Heart right ventricle (tissue), 16 donors: ENCODE measurements at regions not wholly inside any gene's neighbourhood (a gene's known extent, or its start where the extent isn't known, plus 50 kb on each side); places are given as distances from the start of the nearest gene placed in this dataset.
"Not testable (repeated sequence)": the region's sequence is repeated elsewhere in the genome, so short reads cannot be mapped to it uniquely, and the experiment has no call there.

Experiments used
- ATAC-seq, 8 donors: fragments of 200-7000 bp; cut with Tn5 transposase; one replicate each; pipeline ENCODE4 v1.9.1; 2020; ENCODE audit warnings: mild to moderate bottlenecking in 8 of 8, moderate library complexity in 8 of 8, moderate number of reproducible peaks in 1 of 8
- DNase-seq, 2 donors: peaks; one replicate each; pipeline ENCODE4 v3.0.0-alpha.2; 2020
- H3K27ac ChIP-seq, 10 donors: fragments of 200-600 bp; sonication (generic) in 2 of 10; one replicate each; pipeline versions ENCODE4 v1.5.0 to v1.8.0; 2020 to 2022; ENCODE audit warnings: mild to moderate bottlenecking in 3 of 10
- H3K27me3 ChIP-seq, 7 donors: fragments of 200-600 bp; one replicate each; pipeline ENCODE4 v1.8.0; 2021 to 2022; ENCODE audit warnings: mild to moderate bottlenecking in 2 of 7
- H3K36me3 ChIP-seq, 9 donors: fragments of 200-600 bp; sonication (generic) in 1 of 9; one replicate each; pipeline versions ENCODE4 v1.5.0 to v1.8.0; 2020 to 2022; ENCODE audit warnings: mild to moderate bottlenecking in 2 of 9
- H3K4me1 ChIP-seq, 9 donors: fragments of 200-600 bp; sonication (generic) in 1 of 9; one replicate each; pipeline versions ENCODE4 v1.5.0 to v1.8.0; 2020 to 2022; ENCODE audit warnings: mild to moderate bottlenecking in 4 of 9
- H3K4me3 ChIP-seq, 10 donors: fragments of 200-600 bp; sonication (generic) in 2 of 10; one replicate each; pipeline versions ENCODE4 v1.5.0 to v1.8.0; 2020 to 2022; ENCODE audit warnings: mild to moderate bottlenecking in 7 of 10, moderate library complexity in 2 of 10
- H3K9me3 ChIP-seq, 11 donors: fragments of 200-600 bp in 10 of 11; sonication (generic) in 2 of 11; one replicate each; pipeline versions ENCODE4 v1.5.0 to v1.8.0; 2013 to 2022; ENCODE audit warnings: mild to moderate bottlenecking in 2 of 11, control low read depth in 1 of 11, moderate library complexity in 1 of 11
- WGBS, 2 donors: extraction: QIAGEN DNeasy Blood & Tissue Kit; methylation state at CpG; one replicate each; pipeline ENCODE4 v1.1.7; 2013; ENCODE audit warnings: inconsistent platforms in 1 of 2; 5-methylcytosine and 5-hydroxymethylcytosine counted together
- intact Hi-C, 10 donors: fragments of 100-400 bp; cut with DNase I; formaldehyde crosslinking; loops; one replicate each; pipeline versions ENCODE4 v1.11.1 to v1.14.2; 2022
- TF ChIP-seq, protein P1 (sequence below), 9 donors: fragments of 200-600 bp; sonication (generic) in 2 of 9; IDR thresholded peaks; one replicate each; pipeline versions ENCODE4 v1.5.0 to v1.8.0; 2021 to 2022; ENCODE audit warnings: antibody characterized with exemption in 9 of 9, mild to moderate bottlenecking in 5 of 9, moderate library complexity in 1 of 9
- donor health status: Arrhythmogenic right ventricular cardiomyopathy.
- donor health status: ischemic (EF 13 %, LVEDD 7.1; RV severe dilation, severe dysfunction).
- donor health status: healthy with polysubstance abuse.
- donor health status: DM: no; HTN: yes; CAD: no.
- donor health status: DM: no; HTN: no; CAD: no.
- donor health status: ischemic (EF 25% LVEDD 6.9; RV normal size, moderate dysfunction).
- donor health status: ischemic (EF 25% LVEDD 5.7; RV mildly dilated, moderate dysfunction).
- donor health status: healthy.
- donor health status: DM: yes; HTN: yes; CAD: no.
- donor health status: Ischemic cardiomyopathy.
- donor health status: ischemic (EF 35%, LVEDD 5.7; RV mildly dilated, moderate dysfunction).
- donor health status: nonischemic (EF 11% LVEDD 7.7; RV severe dilation, severe dysfunction).
- donor health status: DM: yes; HTN: yes; CAD: no.
- donor health status: PGD.
- donor health status: ischemic (EF 29% LVEDD 5.4; RV normal size, mild dysfunction).
- donor health status: nonischemic (EF 23%, LVEDD 6.1; RV moderate dilation, normal function).

DNA sequence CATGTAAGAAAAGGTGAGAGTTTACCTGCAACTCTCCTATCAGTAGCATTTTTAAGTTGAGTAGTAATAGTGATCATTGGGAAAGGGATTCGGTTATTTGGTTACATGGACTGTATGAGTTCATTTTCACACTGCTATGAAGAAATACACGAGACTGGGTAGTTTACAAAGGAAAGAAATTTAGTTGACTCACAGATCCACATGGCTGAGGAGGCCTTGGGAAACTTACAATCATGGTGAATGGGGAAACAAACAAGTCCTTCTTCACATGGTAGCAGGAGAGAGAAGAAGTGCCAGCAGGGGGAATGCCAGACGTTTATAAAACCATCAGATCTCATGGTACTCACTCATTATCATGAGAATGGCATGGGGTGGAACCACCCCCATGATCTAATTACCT, 59.3 kb upstream of the FBXO28 start:
- Histone ChIP-seq H3K27me3 (peaks cover 0 to 6% (median 0%) of the 10 kb centered on the region in 7 donors), H3K36me3 (no peaks in the 10 kb centered on the region), H3K27ac (no peak overlapping the region), H3K9me3 (peaks cover 0 to 8% (median 0%) of the 10 kb centered on the region in 11 donors), H3K4me1 (peaks cover 0 to 6% (median 0%) of the 10 kb centered on the region in 9 donors), H3K4me3 (no peak overlapping the region)
- ATAC-seq = no peak
- intact Hi-C loops = loop anchor here in 4 of 10 donors (5.0 to 10.0 kb wide), 3 partner anchors 350 to 360 kb away; no protein-coding TSS in a partner anchor
- DNase-seq = no peak
- 72 to 78% methylated on average over 3 of the region's 3 CpGs for WGBS, 2 donors
- TF ChIP-seq, protein P1, sequence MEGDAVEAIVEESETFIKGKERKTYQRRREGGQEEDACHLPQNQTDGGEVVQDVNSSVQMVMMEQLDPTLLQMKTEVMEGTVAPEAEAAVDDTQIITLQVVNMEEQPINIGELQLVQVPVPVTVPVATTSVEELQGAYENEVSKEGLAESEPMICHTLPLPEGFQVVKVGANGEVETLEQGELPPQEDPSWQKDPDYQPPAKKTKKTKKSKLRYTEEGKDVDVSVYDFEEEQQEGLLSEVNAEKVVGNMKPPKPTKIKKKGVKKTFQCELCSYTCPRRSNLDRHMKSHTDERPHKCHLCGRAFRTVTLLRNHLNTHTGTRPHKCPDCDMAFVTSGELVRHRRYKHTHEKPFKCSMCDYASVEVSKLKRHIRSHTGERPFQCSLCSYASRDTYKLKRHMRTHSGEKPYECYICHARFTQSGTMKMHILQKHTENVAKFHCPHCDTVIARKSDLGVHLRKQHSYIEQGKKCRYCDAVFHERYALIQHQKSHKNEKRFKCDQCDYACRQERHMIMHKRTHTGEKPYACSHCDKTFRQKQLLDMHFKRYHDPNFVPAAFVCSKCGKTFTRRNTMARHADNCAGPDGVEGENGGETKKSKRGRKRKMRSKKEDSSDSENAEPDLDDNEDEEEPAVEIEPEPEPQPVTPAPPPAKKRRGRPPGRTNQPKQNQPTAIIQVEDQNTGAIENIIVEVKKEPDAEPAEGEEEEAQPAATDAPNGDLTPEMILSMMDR (IDR thresholded peaks at IDR 0.05) = no peak

DNA sequence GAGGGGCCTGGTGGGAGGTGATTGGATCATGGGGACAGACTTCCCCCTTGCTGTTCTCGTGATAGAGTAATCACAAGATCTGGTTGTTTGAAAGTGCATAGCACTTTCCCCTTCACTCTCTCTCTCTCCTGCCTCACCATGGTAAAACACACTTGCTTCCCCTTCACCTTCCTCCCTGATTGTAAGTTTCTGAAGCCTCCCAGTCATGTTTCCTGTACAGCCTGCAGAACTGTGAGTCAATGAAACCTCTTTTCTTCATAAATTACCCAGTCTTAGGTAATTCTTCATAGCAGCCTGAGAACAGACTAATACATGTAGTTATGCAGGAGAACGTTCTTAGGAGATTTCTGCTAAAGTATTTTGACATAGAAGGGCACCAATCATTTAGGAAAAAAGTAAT, 59.9 kb upstream of the FBXO28 start:
- 66 to 69% methylated on average over 2 of the region's 2 CpGs for WGBS, 2 donors

DNA sequence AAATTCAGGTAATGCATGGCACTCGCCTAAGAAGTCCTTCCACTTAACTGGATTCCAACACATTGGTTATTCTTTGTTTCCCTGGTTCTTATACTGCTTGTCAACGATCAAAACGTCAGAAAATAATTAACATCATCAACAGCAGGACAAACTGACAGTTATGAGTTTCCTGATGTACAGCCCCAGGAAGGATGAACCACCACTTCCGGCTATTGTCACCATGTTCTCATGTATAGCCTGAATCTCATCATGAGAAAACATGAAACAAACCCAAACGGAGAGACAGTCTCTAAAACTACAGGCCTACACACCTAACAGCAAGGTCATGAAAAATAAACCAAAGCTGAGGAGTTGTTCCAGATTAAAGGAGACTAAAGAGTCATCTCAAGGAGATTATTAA, 60.5 kb upstream of the FBXO28 start:
- no peak for ATAC-seq
- intact Hi-C loops = loop anchor here in 4 of 10 donors (5.0 to 10.0 kb wide), 3 partner anchors 349 to 359 kb away; no protein-coding TSS in a partner anchor
- 59 to 62% methylated on average over 5 of the region's 5 CpGs for WGBS, 2 donors
- Histone ChIP-seq H3K4me3 (no peak overlapping the region), H3K9me3 (peaks cover 0 to under 1% (median 0%) of the 10 kb centered on the region in 11 donors), H3K36me3 (no peaks in the 10 kb centered on the region), H3K27me3 (peaks cover 0 to 6% (median 0%) of the 10 kb centered on the region in 7 donors), H3K27ac (no peak overlapping the region), H3K4me1 (peaks cover 0 to 6% (median 0%) of the 10 kb centered on the region in 9 donors)
- TF ChIP-seq, protein P1 (IDR thresholded peaks at IDR 0.05) = no peak
- DNase-seq = no peak

More for the DNA sequence above, 59.9 kb upstream of the FBXO28 start:
- Histone ChIP-seq H3K27ac (no peak overlapping the region), H3K36me3 (no peaks in the 10 kb centered on the region), H3K4me1 (peaks cover 0 to 6% (median 0%) of the 10 kb centered on the region in 9 donors), H3K9me3 (peaks cover 0 to 7% (median 0%) of the 10 kb centered on the region in 11 donors), H3K27me3 (peaks cover 0 to 6% (median 0%) of the 10 kb centered on the region in 7 donors), H3K4me3 (no peak overlapping the region)
- TF ChIP-seq, protein P1 (IDR thresholded peaks at IDR 0.05) = no peak
- DNase-seq (no peak), ATAC-seq (no peak)
- intact Hi-C loops = loop anchor here in 4 of 10 donors (5.0 to 10.0 kb wide), 3 partner anchors 349 to 359 kb away; no protein-coding TSS in a partner anchor

DNA sequence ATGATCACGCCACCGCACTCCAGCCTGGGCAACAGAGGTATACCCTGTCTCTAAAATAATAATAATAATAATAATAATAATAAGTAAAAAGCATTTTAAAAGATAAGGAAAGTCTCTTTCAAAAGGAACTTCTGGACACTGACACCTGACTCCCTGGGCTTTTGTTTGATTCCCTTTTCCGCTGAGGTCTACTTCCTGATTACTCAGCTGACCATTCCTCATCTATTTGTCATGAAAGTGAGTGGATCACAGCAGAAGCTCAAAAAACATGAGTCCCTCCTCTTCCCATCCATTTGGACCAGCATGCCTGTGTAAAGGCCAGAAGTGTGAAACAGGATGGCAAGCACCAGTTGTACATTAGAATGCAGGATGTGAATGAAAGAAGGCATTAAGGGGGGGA, 61.1 kb upstream of the FBXO28 start:
- intact Hi-C loops = loop anchor here in 4 of 10 donors (5.0 to 10.0 kb wide), 3 partner anchors 348 to 358 kb away; no protein-coding TSS in a partner anchor
- Histone ChIP-seq H3K36me3 (no peaks in the 10 kb centered on the region), H3K27ac (no peak overlapping the region), H3K9me3 (no peaks in the 10 kb centered on the region), H3K4me3 (no peak overlapping the region), H3K4me1 (peaks cover 0 to 6% (median 0%) of the 10 kb centered on the region in 9 donors), H3K27me3 (peaks cover 0 to 6% (median 0%) of the 10 kb centered on the region in 7 donors)
- TF ChIP-seq, protein P1 (IDR thresholded peaks at IDR 0.05) = no peak
- no peak for ATAC-seq
- 68 to 89% methylated on average over 3 of the region's 3 CpGs for WGBS, 2 donors
- DNase-seq = no peak

DNA sequence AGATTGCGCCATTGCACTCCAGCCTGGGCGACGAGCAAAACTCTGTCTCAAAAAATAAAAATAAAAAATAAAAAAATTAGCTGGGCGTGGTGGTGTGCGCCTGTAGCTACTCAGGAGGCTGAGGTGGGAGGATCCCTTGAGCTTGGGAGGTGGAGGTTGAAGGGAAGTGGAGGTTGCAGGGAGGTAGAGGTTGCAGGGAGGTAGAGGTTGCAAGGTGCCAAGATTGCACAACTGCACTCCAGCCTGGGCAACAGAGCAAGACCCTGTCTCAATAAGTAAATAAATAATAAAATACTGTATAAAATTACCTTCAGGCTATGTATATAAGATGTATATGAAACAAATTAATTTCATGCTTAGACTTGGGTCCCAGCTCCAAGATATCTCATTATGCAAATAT, 62.1 kb upstream of the FBXO28 start:
- not testable (repeated sequence) for H3K27me3 ChIP-seq, H3K36me3 ChIP-seq, H3K4me1 ChIP-seq, ATAC-seq, H3K27ac ChIP-seq, H3K9me3 ChIP-seq, H3K4me3 ChIP-seq, DNase-seq
- intact Hi-C loops = loop anchor here in 5 of 10 donors (2.0 to 10.0 kb wide), 4 partner anchors 347 to 357 kb away; no protein-coding TSS in a partner anchor
- WGBS, 2 donors = 84 to 87% methylated on average over 5 of the region's 5 CpGs
